Dendritic cell treated with granulocyte-macrophage colony-stimulating factor and Interleukin-4, amounts not matched to agents 40 ng/mL and 50 ng/mL, for 4 days (primary cell): ENCODE measurements at regions not wholly inside any gene's neighbourhood (a gene's known extent, or its start where the extent isn't known, plus 50 kb on each side); places are given as distances from the start of the nearest gene placed in this dataset.

Source experiments
- H3K27ac Mint-ChIP-seq: one replicate; pipeline ENCODE4 v1.8.0; 2022; ENCODE audit warnings: mild to moderate bottlenecking, mixed read lengths
- H3K27me3 Mint-ChIP-seq: one replicate; pipeline ENCODE4 v1.8.0; 2022; ENCODE audit warnings: mild to moderate bottlenecking, mixed read lengths
- H3K36me3 Mint-ChIP-seq: one replicate; pipeline ENCODE4 v1.8.0; 2022; ENCODE audit warnings: low read depth, mixed read lengths
- H3K4me1 Mint-ChIP-seq: one replicate; pipeline ENCODE4 v1.8.0; 2022; ENCODE audit warnings: low read depth, mixed read lengths
- H3K4me3 Mint-ChIP-seq: one replicate; pipeline ENCODE4 v1.8.0; 2022; ENCODE audit warnings: mild to moderate bottlenecking, moderate library complexity, mixed read lengths
- H3K9me3 Mint-ChIP-seq: one replicate; pipeline ENCODE4 v1.8.0; 2022; ENCODE audit warnings: mixed read lengths
- intact Hi-C: fragments of 100-400 bp; cut with micrococcal nuclease; formaldehyde crosslinking; loops from one replicate; pipeline ENCODE4 v1.15.0; 2022

GRCh38 chr3:127458696-127459604 is 131.6 kb downstream of the TPRA1 start:
- Mint-ChIP-seq H3K27ac (no peak overlapping the region), H3K4me1 (peaks cover 18% of the 10 kb centered on the region), H3K9me3 (no peaks in the 10 kb centered on the region), H3K36me3 (no peaks in the 10 kb centered on the region), H3K4me3 (no peak overlapping the region), H3K27me3 (peaks cover 61% of the 10 kb centered on the region)
- intact Hi-C loops = loop anchor here (5.0 kb wide), 2 partner anchors 202 to 477 kb away; partner anchors contain the start of gene PLXNA1

DNA sequence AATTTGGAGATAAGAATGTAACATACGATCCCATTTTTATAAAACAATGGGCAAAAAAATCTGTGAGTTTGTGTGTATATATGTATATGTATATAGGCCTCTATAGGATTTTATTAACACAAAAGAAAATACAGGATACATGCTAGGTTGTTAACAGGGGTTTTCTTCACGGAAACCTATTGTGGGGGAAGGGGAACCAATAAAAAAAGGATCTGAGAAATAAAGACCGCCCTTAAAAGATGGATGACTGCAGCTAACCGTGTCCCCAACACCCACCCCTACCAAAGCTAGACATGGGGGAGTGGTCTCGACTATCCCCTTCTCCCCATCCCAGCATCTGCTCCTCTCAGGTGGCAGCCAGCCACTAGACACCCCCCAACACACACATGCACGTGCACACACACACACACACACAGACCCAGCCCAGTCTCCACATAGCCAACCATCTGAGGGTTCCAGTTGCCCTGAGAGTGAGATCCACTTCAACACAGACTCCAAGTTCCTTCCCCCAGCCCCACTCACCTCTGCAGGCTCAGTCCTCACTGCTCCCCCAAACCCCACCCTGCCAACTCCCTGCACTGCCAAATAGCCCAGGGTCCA is 132.9 kb downstream of the TPRA1 start:
- H3K27ac Mint-ChIP-seq = no peak overlapping the region
- peaks cover 69% of the 10 kb centered on the region for H3K27me3 Mint-ChIP-seq
- H3K4me1 Mint-ChIP-seq = peaks cover 18% of the 10 kb centered on the region
- H3K36me3 Mint-ChIP-seq = no peaks in the 10 kb centered on the region
- intact Hi-C loops = loop anchor here (5.0 kb wide), 2 partner anchors 200 to 475 kb away; partner anchors contain the start of gene PLXNA1
- H3K9me3 Mint-ChIP-seq = no peaks in the 10 kb centered on the region
- H3K4me3 Mint-ChIP-seq = no peak overlapping the region

- no peak overlapping the region for H3K4me3 Mint-ChIP-seq
- peaks cover 18% of the 10 kb centered on the region for H3K4me1 Mint-ChIP-seq
- no peaks in the 10 kb centered on the region for H3K9me3 Mint-ChIP-seq
- H3K36me3 Mint-ChIP-seq = no peaks in the 10 kb centered on the region
- H3K27ac Mint-ChIP-seq = no peak overlapping the region
- intact Hi-C loops = loop anchor here (5.0 kb wide), 2 partner anchors 200 to 475 kb away; partner anchors contain the start of gene PLXNA1
- H3K27me3 Mint-ChIP-seq = peaks cover 71% of the 10 kb centered on the region
Measured at GRCh38 chr3:127457094-127457475, 133.4 kb downstream of the TPRA1 start.

- peaks cover 71% of the 10 kb centered on the region for H3K27me3 Mint-ChIP-seq
- H3K4me3 Mint-ChIP-seq = no peak overlapping the region
- no peaks in the 10 kb centered on the region for H3K36me3 Mint-ChIP-seq
- intact Hi-C loops = loop anchor here (5.0 kb wide), 2 partner anchors 199 to 474 kb away; partner anchors contain the start of gene PLXNA1
- H3K27ac Mint-ChIP-seq = no peak overlapping the region
- peaks cover 18% of the 10 kb centered on the region for H3K4me1 Mint-ChIP-seq
- H3K9me3 Mint-ChIP-seq = no peaks in the 10 kb centered on the region
Measured at GRCh38 chr3:127456471-127457093, 134.0 kb downstream of the TPRA1 start.

- Mint-ChIP-seq H3K9me3 (no peaks in the 10 kb centered on the region), H3K4me1 (peaks cover 18% of the 10 kb centered on the region), H3K36me3 (no peaks in the 10 kb centered on the region), H3K4me3 (no peak overlapping the region), H3K27ac (no peak overlapping the region), H3K27me3 (peaks cover 71% of the 10 kb centered on the region)
- intact Hi-C loops = loop anchor here (2.0 to 5.0 kb wide), 3 partner anchors 198 to 703 kb away; partner anchors contain the start of gene PLXNA1
Measured at GRCh38 chr3:127455541-127456450, 134.7 kb downstream of the TPRA1 start.

GRCh38 chr3:127454968-127455367 is 135.6 kb downstream of the TPRA1 start:
- Mint-ChIP-seq H3K36me3 (no peaks in the 10 kb centered on the region), H3K4me1 (peaks cover 18% of the 10 kb centered on the region), H3K27me3 (peaks cover 65% of the 10 kb centered on the region), H3K27ac (no peak overlapping the region), H3K9me3 (no peaks in the 10 kb centered on the region), H3K4me3 (no peak overlapping the region)
- intact Hi-C loops = loop anchor here (2.0 to 5.0 kb wide), 3 partner anchors 198 to 702 kb away; partner anchors contain the start of gene PLXNA1

- Mint-ChIP-seq H3K27me3 (peaks cover 57% of the 10 kb centered on the region), H3K4me1 (peaks cover 18% of the 10 kb centered on the region), H3K36me3 (no peaks in the 10 kb centered on the region), H3K9me3 (no peaks in the 10 kb centered on the region), H3K27ac (no peak overlapping the region), H3K4me3 (no peak overlapping the region)
- intact Hi-C loops = loop anchor here (2.0 kb wide), 1 partner anchor 701 kb away; no protein-coding TSS in a partner anchor
Measured at GRCh38 chr3:127454051-127454450, 136.5 kb downstream of the TPRA1 start.

- Mint-ChIP-seq H3K4me3 (no peak overlapping the region), H3K4me1 (peaks cover 18% of the 10 kb centered on the region), H3K27ac (no peak overlapping the region), H3K27me3 (peaks cover 42% of the 10 kb centered on the region), H3K36me3 (no peaks in the 10 kb centered on the region), H3K9me3 (no peaks in the 10 kb centered on the region)
- intact Hi-C loops = no loop called here
Measured at GRCh38 chr3:127452321-127452821, 138.2 kb downstream of the TPRA1 start.

GRCh38 chr3:127451321-127451720 is 139.2 kb downstream of the TPRA1 start:
- no peaks in the 10 kb centered on the region for H3K9me3 Mint-ChIP-seq
- no peak overlapping the region for H3K4me3 Mint-ChIP-seq
- H3K4me1 Mint-ChIP-seq = peaks cover 8% of the 10 kb centered on the region
- H3K27me3 Mint-ChIP-seq = peaks cover 35% of the 10 kb centered on the region
- intact Hi-C loops = no loop called here
- H3K27ac Mint-ChIP-seq = no peak overlapping the region
- H3K36me3 Mint-ChIP-seq = no peaks in the 10 kb centered on the region

DNA sequence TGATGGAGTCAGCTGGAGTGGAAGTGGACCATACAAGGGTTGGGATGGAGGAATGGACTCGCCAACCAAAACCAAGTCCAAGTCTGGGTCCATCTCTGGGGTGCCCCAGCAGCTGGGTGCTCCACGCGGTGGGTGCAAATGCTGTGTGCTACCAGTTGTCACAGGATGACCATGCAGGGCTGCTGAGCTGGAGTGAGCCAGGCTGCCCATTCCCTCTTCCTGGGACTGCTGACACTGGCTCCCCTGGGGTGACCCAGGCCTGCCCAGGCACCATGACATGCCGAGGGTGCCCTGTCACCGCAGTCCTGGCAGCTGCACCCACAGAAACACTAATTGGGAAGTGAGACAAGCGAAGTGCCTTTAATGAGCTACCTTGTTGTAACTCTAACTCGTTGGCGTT is 140.2 kb downstream of the TPRA1 start:
- Mint-ChIP-seq H3K9me3 (no peaks in the 10 kb centered on the region), H3K4me1 (peaks cover 3% of the 10 kb centered on the region), H3K4me3 (no peak overlapping the region), H3K36me3 (no peaks in the 10 kb centered on the region), H3K27ac (no peak overlapping the region), H3K27me3 (peaks cover 29% of the 10 kb centered on the region)
- intact Hi-C loops = no loop called here

DNA sequence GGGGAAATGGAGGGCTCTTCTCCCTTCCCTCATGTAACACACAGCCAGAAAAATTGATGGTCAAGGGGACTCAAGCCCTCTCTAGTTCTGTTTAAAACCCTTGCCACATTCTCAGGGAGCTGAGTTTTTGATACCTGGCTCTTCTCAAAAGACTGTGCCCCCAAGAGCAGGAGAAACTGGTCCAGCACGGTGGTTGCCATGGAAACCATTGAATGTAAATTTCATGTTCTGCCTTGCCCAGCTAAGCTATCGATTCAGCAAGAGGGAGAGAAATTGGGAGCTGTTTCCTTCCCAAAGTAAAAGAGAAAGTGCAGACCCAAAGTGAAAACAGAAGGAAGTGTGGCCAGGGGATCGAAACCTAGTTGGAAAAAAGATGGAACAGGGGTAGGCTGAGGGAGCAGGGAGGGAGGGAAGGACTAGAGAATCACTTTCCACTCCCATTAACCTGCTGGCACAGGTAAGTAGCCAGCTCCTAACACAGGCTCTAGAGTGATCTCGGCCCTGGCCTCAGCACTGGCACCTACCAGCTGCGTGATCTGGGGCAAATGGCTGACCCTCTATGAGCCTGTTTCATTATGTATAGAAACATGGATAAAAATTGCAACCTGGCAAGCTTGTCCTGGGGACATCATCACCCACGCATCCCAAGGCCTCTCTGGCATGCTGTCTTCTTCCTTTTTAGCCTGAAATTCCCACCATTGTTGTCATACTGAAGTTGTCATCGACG is 140.9 kb downstream of the TPRA1 start:
- Mint-ChIP-seq H3K27ac (no peak overlapping the region), H3K9me3 (no peaks in the 10 kb centered on the region), H3K27me3 (peaks cover 22% of the 10 kb centered on the region), H3K36me3 (no peaks in the 10 kb centered on the region), H3K4me3 (no peak overlapping the region), H3K4me1 (no peaks in the 10 kb centered on the region)
- intact Hi-C loops = no loop called here

DNA sequence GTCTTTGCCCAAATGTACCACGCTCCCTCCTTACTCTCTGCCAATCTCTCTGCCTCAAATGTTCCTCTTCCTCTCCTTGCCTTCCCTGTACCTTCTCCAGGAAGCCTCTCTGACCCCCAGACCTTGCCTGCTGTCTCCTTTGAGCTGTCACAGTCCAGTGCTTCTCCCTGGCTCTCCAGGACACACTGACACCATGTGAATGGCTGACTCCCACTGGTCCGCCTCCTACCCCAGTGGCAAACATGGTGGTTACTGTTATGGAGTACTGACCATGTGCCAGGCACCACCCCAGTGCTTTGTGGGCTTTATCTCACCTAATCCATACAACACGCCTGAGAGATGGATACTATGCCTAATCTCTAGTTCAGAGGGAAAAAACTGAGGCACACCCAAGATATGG is 141.9 kb downstream of the TPRA1 start:
- Mint-ChIP-seq H3K27me3 (peaks cover 16% of the 10 kb centered on the region), H3K27ac (no peak overlapping the region), H3K9me3 (no peaks in the 10 kb centered on the region), H3K4me1 (no peaks in the 10 kb centered on the region), H3K36me3 (no peaks in the 10 kb centered on the region), H3K4me3 (no peak overlapping the region)
- intact Hi-C loops = no loop called here
